ENCODE measurements at regions not wholly inside any gene's neighbourhood (a gene's known extent, or its start where the extent isn't known, plus 50 kb on each side); places are given as distances from the start of the nearest gene placed in this dataset.

DNA sequence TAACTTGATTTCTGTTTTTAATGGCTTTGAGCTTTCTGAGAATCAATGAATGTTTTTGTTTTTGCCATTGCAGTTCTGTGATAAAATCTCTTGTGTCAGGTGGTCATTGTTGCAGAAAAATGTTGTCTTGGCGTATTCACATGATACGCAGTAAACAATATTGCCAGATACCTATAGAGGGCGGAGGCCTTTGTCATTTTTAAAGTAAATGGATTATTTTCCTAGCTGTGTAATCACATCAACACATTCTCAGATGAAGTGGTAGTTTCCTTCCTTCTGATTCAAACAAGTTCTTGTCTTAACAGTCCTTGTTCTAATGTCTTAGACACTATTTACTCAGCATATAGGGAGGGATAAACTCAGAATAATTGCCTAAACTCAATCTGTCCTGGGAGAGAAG is 109.9 kb upstream of the DAB2 start:
- Histone ChIP-seq H3K9ac (ENCODE audit: low read length) (no peak overlapping the region), H4K20me1 (ENCODE audit: insufficient read depth, low read length) (no peaks in the 10 kb centered on the region), H3K4me3 (ENCODE audit: low read depth, low read length, poor library complexity, severe bottlenecking) (no peak overlapping the region), H3F3A (ENCODE audit: insufficient read depth, low read length) (no peaks in the 10 kb centered on the region), H3K9me2 (ENCODE audit: low read depth, low read length) (no peaks in the 10 kb centered on the region), H3K27me3 (ENCODE audit: insufficient read depth, low read length) (no peaks in the 10 kb centered on the region), H3K27ac (ENCODE audit: low read depth, low read length, poor library complexity, severe bottlenecking) (no peak overlapping the region), H2AFZ (ENCODE audit: low read length) (no peak overlapping the region), H3K79me2 (ENCODE audit: insufficient read depth, low read length) (no peaks in the 10 kb centered on the region), H3K36me3 (ENCODE audit: insufficient read depth, low read length) (no peaks in the 10 kb centered on the region), H3K4me2 (ENCODE audit: low read length) (no peak overlapping the region), H3K9me3 (ENCODE audit: low read length) (no peaks in the 10 kb centered on the region), H3K4me1 (ENCODE audit: insufficient read depth, low read length, severe bottlenecking) (no peaks in the 10 kb centered on the region)
- TF ChIP-seq, protein P1, sequence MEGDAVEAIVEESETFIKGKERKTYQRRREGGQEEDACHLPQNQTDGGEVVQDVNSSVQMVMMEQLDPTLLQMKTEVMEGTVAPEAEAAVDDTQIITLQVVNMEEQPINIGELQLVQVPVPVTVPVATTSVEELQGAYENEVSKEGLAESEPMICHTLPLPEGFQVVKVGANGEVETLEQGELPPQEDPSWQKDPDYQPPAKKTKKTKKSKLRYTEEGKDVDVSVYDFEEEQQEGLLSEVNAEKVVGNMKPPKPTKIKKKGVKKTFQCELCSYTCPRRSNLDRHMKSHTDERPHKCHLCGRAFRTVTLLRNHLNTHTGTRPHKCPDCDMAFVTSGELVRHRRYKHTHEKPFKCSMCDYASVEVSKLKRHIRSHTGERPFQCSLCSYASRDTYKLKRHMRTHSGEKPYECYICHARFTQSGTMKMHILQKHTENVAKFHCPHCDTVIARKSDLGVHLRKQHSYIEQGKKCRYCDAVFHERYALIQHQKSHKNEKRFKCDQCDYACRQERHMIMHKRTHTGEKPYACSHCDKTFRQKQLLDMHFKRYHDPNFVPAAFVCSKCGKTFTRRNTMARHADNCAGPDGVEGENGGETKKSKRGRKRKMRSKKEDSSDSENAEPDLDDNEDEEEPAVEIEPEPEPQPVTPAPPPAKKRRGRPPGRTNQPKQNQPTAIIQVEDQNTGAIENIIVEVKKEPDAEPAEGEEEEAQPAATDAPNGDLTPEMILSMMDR (IDR thresholded peaks at IDR 0.05; ENCODE audit: low read length) = no peak
- no peak for TF ChIP-seq EZH2 (IDR thresholded peaks at IDR 0.05; ENCODE audit: borderline replicate concordance, low read length)

DNA sequence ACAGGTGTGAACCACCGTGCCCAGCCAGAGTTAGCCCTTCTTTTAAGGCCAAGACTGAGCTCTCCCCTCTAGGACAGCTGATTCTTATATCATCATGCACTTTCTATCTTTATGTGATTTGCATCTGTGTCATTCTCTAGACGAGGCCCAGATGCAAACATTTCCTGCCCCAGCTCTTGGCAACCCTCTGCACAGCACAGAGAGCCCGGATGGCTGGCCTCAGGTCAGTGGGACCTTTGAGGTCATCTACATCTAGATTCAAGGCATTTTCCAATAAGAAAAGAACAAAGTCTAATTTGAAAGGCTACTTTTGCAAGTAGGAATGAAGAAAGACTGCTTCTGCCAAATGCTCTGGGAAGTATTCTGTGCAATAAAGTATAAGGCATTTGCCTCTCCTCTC is 109.0 kb upstream of the DAB2 start:
- H3K9me3 ChIP-seq (ENCODE audit: low read length) = no peaks in the 10 kb centered on the region
- H3K4me2 ChIP-seq (ENCODE audit: low read length) = no peak overlapping the region

DNA sequence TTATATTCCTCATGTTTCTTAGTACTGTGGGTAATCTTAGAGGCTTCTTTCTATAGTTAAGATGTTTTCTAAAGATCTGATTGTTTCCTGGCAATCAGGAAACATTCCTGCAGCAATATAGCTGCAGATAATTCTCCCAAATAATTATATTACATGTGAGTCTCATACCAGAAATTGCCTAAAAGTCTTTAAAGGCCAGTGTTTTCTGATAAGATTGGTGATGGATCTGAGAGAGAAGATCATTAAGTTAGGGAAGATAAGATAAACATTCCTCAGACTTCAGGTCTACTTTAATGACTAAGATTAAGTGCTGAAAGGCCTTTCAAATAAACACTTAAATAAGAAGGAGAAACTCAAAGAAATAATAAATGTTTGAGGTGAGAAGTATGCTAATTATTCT is 107.7 kb upstream of the DAB2 start:
- no peaks in the 10 kb centered on the region for H3K9me2 ChIP-seq (ENCODE audit: low read depth, low read length)
- no peak for TF ChIP-seq EZH2 (IDR thresholded peaks at IDR 0.05; ENCODE audit: borderline replicate concordance, low read length)
- TF ChIP-seq, protein P1 (IDR thresholded peaks at IDR 0.05; ENCODE audit: low read length) = no peak
- no peaks in the 10 kb centered on the region for H3K4me1 ChIP-seq (ENCODE audit: insufficient read depth, low read length, severe bottlenecking)
- no peak overlapping the region for H3K27ac ChIP-seq (ENCODE audit: low read depth, low read length, poor library complexity, severe bottlenecking)
- no peaks in the 10 kb centered on the region for H3K36me3 ChIP-seq (ENCODE audit: insufficient read depth, low read length)
- H3K27me3 ChIP-seq (ENCODE audit: insufficient read depth, low read length) = no peaks in the 10 kb centered on the region
- no peaks in the 10 kb centered on the region for H3K9me3 ChIP-seq (ENCODE audit: low read length)
- H3K4me3 ChIP-seq (ENCODE audit: low read depth, low read length, poor library complexity, severe bottlenecking) = no peak overlapping the region
- no peaks in the 10 kb centered on the region for H4K20me1 ChIP-seq (ENCODE audit: insufficient read depth, low read length)
- no peaks in the 10 kb centered on the region for H3K79me2 ChIP-seq (ENCODE audit: insufficient read depth, low read length)
- H3K4me2 ChIP-seq (ENCODE audit: low read length) = no peak overlapping the region
- H3K9ac ChIP-seq (ENCODE audit: low read length) = no peak overlapping the region
- H2AFZ ChIP-seq (ENCODE audit: low read length) = no peak overlapping the region
- H3F3A ChIP-seq (ENCODE audit: insufficient read depth, low read length) = no peaks in the 10 kb centered on the region

More for the DNA sequence above, 109.0 kb upstream of the DAB2 start:
- H3K27me3 ChIP-seq (ENCODE audit: insufficient read depth, low read length) = no peaks in the 10 kb centered on the region
- H3K27ac ChIP-seq (ENCODE audit: low read depth, low read length, poor library complexity, severe bottlenecking) = no peak overlapping the region
- no peak for TF ChIP-seq EZH2 (IDR thresholded peaks at IDR 0.05; ENCODE audit: borderline replicate concordance, low read length)
- TF ChIP-seq, protein P1 (IDR thresholded peaks at IDR 0.05; ENCODE audit: low read length) = no peak
- H3K4me3 ChIP-seq (ENCODE audit: low read depth, low read length, poor library complexity, severe bottlenecking) = no peak overlapping the region
- H3F3A ChIP-seq (ENCODE audit: insufficient read depth, low read length) = no peaks in the 10 kb centered on the region
- H3K79me2 ChIP-seq (ENCODE audit: insufficient read depth, low read length) = no peaks in the 10 kb centered on the region
- H4K20me1 ChIP-seq (ENCODE audit: insufficient read depth, low read length) = no peaks in the 10 kb centered on the region
- no peaks in the 10 kb centered on the region for H3K4me1 ChIP-seq (ENCODE audit: insufficient read depth, low read length, severe bottlenecking)
- H2AFZ ChIP-seq (ENCODE audit: low read length) = no peak overlapping the region
- H3K9me2 ChIP-seq (ENCODE audit: low read depth, low read length) = no peaks in the 10 kb centered on the region
- H3K9ac ChIP-seq (ENCODE audit: low read length) = no peak overlapping the region
- H3K36me3 ChIP-seq (ENCODE audit: insufficient read depth, low read length) = no peaks in the 10 kb centered on the region
